A673 (cell line): ENCODE measurements at regions not wholly inside any gene's neighbourhood (a gene's known extent, or its start where the extent isn't known, plus 50 kb on each side); places are given as distances from the start of the nearest gene placed in this dataset.

Source experiments
- BruUV-seq: library from RNA; stranded (reverse); fragments of 400-500 nt; replicated peaks from 2 replicates; lab custom pipeline; 2021; lab: Mats Ljungman, UMichigan
- CTCF ChIA-PET: fragments of 300-600 bp; sonication (Branson Sonifier 250); formaldehyde crosslinking; loops from one replicate; lab custom pipeline; 2022; ENCODE audit warnings: antibody characterized with exemption; lab: Charles Lee
- POLR2A ChIA-PET: fragments of 300-600 bp; sonication (Branson Sonifier 250); formaldehyde crosslinking; loops from one replicate; lab custom pipeline; 2022; ENCODE audit warnings: antibody characterized with exemption; ENCODE audit not compliant: low non-redundant PET; lab: Charles Lee
- DNase-seq: peaks from one replicate; pipeline ENCODE4 v3.0.0-alpha.2; 2015; ENCODE audit warnings: low spot score
- H3K27ac ChIP-seq: fragments of 200-600 bp; sonication (generic); 2 replicates; pipeline ENCODE4 v1.5.1; 2016; ENCODE audit warnings: mixed run types, low read depth, mild to moderate bottlenecking, mixed read lengths, antibody characterized with exemption, low read length; ENCODE audit not compliant: poor library complexity, severe bottlenecking
- H3K27me3 ChIP-seq: fragments of 200-600 bp; sonication (generic); replicated peaks from 2 replicates; pipeline ENCODE4 v1.6.1; 2017; ENCODE audit warnings: mixed run types, low read depth, mild to moderate bottlenecking, mixed read lengths, antibody characterized with exemption, low read length; ENCODE audit not compliant: insufficient read depth, poor library complexity
- H3K36me3 ChIP-seq: fragments of 200-600 bp; sonication (generic); 2 replicates; pipeline ENCODE4 v1.6.1; 2016; ENCODE audit warnings: mixed run types, mild to moderate bottlenecking, mixed read lengths, antibody characterized with exemption, low read length; ENCODE audit not compliant: insufficient read depth, poor library complexity, severe bottlenecking
- H3K4me1 ChIP-seq: fragments of 200-600 bp; sonication (generic); 2 replicates; pipeline ENCODE4 v1.6.1; 2017; ENCODE audit warnings: mixed run types, mild to moderate bottlenecking, mixed read lengths, antibody characterized with exemption, low read length; ENCODE audit not compliant: insufficient read depth, poor library complexity, severe bottlenecking
- H3K4me3 ChIP-seq: fragments of 200-600 bp; sonication (generic); 2 replicates; pipeline ENCODE4 v1.5.1; 2016; ENCODE audit warnings: low read depth, mixed run types, mild to moderate bottlenecking, mixed read lengths, low read length; ENCODE audit not compliant: poor library complexity, severe bottlenecking
- H3K9me3 ChIP-seq: fragments of 200-600 bp; sonication (generic); 2 replicates; pipeline ENCODE4 v1.6.1; 2016; ENCODE audit warnings: mixed run types, low read depth, mild to moderate bottlenecking, mixed read lengths, antibody characterized with exemption, low read length; ENCODE audit not compliant: poor library complexity, severe bottlenecking
- EZH2 ChIP-seq: fragments of 200-600 bp; sonication (generic); IDR thresholded peaks from 2 replicates; pipeline ENCODE4 v1.6.1; 2017; ENCODE audit warnings: borderline replicate concordance, low read depth, mild to moderate bottlenecking, mixed read lengths, antibody characterized with exemption, low read length; ENCODE audit not compliant: poor library complexity, severe bottlenecking
- intact Hi-C: fragments of 100-400 bp; cut with micrococcal nuclease; formaldehyde crosslinking; loops from one replicate; pipeline ENCODE4 v1.10.0; 2022; ENCODE audit not compliant: unreplicated experiment
- TF ChIP-seq, protein P1 (sequence below): fragments of 300-800, 200-600 bp; sonication (generic); conservative IDR thresholded peaks from 2 replicates; pipeline ENCODE4 v1.5.1; 2017; ENCODE audit warnings: low read depth, mild to moderate bottlenecking, antibody characterized with exemption, low read length, moderate library complexity, mixed read lengths

GRCh38 chr18:56162311-56163265, 475.8 kb downstream of the TXNL1 start:
- BruUV-seq = no TSS peak
- no peak for DNase-seq
- no peaks in the 10 kb centered on the region for H3K4me1 ChIP-seq
- H3K27ac ChIP-seq = no peak overlapping the region
- TF ChIP-seq, protein P1, sequence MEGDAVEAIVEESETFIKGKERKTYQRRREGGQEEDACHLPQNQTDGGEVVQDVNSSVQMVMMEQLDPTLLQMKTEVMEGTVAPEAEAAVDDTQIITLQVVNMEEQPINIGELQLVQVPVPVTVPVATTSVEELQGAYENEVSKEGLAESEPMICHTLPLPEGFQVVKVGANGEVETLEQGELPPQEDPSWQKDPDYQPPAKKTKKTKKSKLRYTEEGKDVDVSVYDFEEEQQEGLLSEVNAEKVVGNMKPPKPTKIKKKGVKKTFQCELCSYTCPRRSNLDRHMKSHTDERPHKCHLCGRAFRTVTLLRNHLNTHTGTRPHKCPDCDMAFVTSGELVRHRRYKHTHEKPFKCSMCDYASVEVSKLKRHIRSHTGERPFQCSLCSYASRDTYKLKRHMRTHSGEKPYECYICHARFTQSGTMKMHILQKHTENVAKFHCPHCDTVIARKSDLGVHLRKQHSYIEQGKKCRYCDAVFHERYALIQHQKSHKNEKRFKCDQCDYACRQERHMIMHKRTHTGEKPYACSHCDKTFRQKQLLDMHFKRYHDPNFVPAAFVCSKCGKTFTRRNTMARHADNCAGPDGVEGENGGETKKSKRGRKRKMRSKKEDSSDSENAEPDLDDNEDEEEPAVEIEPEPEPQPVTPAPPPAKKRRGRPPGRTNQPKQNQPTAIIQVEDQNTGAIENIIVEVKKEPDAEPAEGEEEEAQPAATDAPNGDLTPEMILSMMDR = no peak
- TF ChIP-seq EZH2 = no peak
- H3K36me3 ChIP-seq = no peaks in the 10 kb centered on the region
- ChIA-PET CTCF (no interaction called here), POLR2A (no interaction called here)
- no peaks in the 10 kb centered on the region for H3K27me3 ChIP-seq
- no peaks in the 10 kb centered on the region for H3K9me3 ChIP-seq
- intact Hi-C loops = no loop called here
- no peak overlapping the region for H3K4me3 ChIP-seq

GRCh38 chr18:56161566-56162260, 476.7 kb downstream of the TXNL1 start:
- ChIA-PET POLR2A (no interaction called here), CTCF (no interaction called here)
- DNase-seq = no peak
- Histone ChIP-seq H3K4me1 (no peaks in the 10 kb centered on the region), H3K27me3 (no peaks in the 10 kb centered on the region), H3K27ac (no peak overlapping the region), H3K9me3 (no peaks in the 10 kb centered on the region), H3K36me3 (no peaks in the 10 kb centered on the region), H3K4me3 (no peak overlapping the region)
- intact Hi-C loops = no loop called here
- TF ChIP-seq, protein P1 = no peak
- TF ChIP-seq EZH2 = no peak
- no TSS peak for BruUV-seq

- no peaks in the 10 kb centered on the region for H3K9me3 ChIP-seq
- H3K36me3 ChIP-seq = no peaks in the 10 kb centered on the region
- no peak overlapping the region for H3K4me3 ChIP-seq
- TF ChIP-seq EZH2 = no peak
- TF ChIP-seq, protein P1 = no peak
- no peak overlapping the region for H3K27ac ChIP-seq
- POLR2A ChIA-PET = no interaction called here
- no peaks in the 10 kb centered on the region for H3K4me1 ChIP-seq
- no peak for DNase-seq
- H3K27me3 ChIP-seq = no peaks in the 10 kb centered on the region
- intact Hi-C loops = no loop called here
- no TSS peak for BruUV-seq
- CTCF ChIA-PET = no interaction called here
These were observed 479.7 kb downstream of the TXNL1 start for GRCh38 chr18:56158676-56159075.
